ENCODE measurements at regions not wholly inside any gene's neighbourhood (a gene's known extent, or its start where the extent isn't known, plus 50 kb on each side); places are given as distances from the start of the nearest gene placed in this dataset.

GRCh38 chr4:131091896-131092295 lies 1995.9 kb downstream of the C4orf33 start:
- Histone ChIP-seq H3K4me2 (ENCODE audit: low read length) (no peak overlapping the region), H3K4me1 (no peaks in the 10 kb centered on the region), H3K79me2 (no peaks in the 10 kb centered on the region), H3K36me3 (ENCODE audit: control insufficient read depth, insufficient read depth, low read length) (no peaks in the 10 kb centered on the region), H2AFZ (no peak overlapping the region), H3K9ac (no peak overlapping the region), H3K27me3 (ENCODE audit: control insufficient read depth, insufficient read depth, low read length) (no peaks in the 10 kb centered on the region), H3K9me3 (ENCODE audit: control insufficient read depth, low read length) (no peaks in the 10 kb centered on the region), H3K4me3 (ENCODE audit: low read depth, low read length) (no peak overlapping the region), H3K27ac (no peak overlapping the region)
- TF ChIP-seq CTCF (IDR thresholded peaks at IDR 0.05): no peak

DNA sequence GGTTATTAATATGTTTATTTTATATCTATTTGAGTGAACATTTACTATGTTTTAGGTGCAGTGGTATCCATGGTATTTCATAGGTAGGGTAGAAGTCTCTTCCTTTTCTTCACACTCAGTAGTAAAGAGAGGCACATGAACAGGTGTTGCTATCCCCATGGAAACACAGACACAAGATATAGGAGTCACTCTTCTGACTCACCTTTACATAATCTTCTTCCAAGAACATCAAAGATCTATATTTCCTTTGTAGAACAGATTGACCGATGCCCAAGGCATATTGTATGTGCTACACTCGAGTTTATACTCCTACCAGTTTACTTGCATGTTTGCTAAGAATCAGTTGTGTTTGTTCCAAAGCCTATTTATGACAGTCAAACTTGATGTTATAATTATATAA lies 1997.4 kb downstream of the C4orf33 start:
- H3K79me2 ChIP-seq: no peaks in the 10 kb centered on the region
- no peak for TF ChIP-seq CTCF (IDR thresholded peaks at IDR 0.05)
- no peaks in the 10 kb centered on the region for H3K4me1 ChIP-seq
- no peaks in the 10 kb centered on the region for H3K36me3 ChIP-seq (ENCODE audit: control insufficient read depth, insufficient read depth, low read length)
- no peaks in the 10 kb centered on the region for H3K27me3 ChIP-seq (ENCODE audit: control insufficient read depth, insufficient read depth, low read length)
- no peak overlapping the region for H3K4me3 ChIP-seq (ENCODE audit: low read depth, low read length)
- H3K9me3 ChIP-seq (ENCODE audit: control insufficient read depth, low read length): no peaks in the 10 kb centered on the region
- no peak overlapping the region for H3K27ac ChIP-seq
- no peak overlapping the region for H3K4me2 ChIP-seq (ENCODE audit: low read length)
- H3K9ac ChIP-seq: no peak overlapping the region
- H2AFZ ChIP-seq: no peak overlapping the region

DNA sequence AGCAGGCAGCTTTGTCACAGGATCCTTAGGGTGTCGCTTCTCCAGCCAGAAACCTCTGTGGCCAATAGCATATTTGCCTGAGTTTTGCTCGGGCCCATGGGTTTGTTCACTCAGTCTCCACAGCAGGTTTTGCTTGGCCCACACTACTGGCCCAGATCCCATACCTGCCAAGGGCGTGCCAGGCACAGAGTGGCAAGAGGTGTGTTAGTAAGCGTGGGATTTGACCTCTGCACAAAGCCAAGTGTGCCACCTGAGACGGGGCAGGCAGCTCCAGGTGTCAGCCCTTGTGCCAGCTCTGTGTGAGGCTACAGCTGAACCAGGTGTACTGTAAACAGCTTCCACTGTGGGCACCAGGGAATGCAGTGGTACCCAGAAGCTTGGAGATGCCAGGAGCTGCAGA lies 2003.0 kb downstream of the C4orf33 start:
- Histone ChIP-seq H3K27ac (no peak overlapping the region), H3K4me1 (no peaks in the 10 kb centered on the region), H3K9ac (no peak overlapping the region), H3K79me2 (no peaks in the 10 kb centered on the region), H2AFZ (no peak overlapping the region), H3K9me3 (ENCODE audit: control insufficient read depth, low read length) (no peaks in the 10 kb centered on the region), H3K4me2 (ENCODE audit: low read length) (no peak overlapping the region), H3K4me3 (ENCODE audit: low read depth, low read length) (no peak overlapping the region), H3K36me3 (ENCODE audit: control insufficient read depth, insufficient read depth, low read length) (no peaks in the 10 kb centered on the region), H3K27me3 (ENCODE audit: control insufficient read depth, insufficient read depth, low read length) (no peaks in the 10 kb centered on the region)
- TF ChIP-seq CTCF (IDR thresholded peaks at IDR 0.05): no peak

DNA sequence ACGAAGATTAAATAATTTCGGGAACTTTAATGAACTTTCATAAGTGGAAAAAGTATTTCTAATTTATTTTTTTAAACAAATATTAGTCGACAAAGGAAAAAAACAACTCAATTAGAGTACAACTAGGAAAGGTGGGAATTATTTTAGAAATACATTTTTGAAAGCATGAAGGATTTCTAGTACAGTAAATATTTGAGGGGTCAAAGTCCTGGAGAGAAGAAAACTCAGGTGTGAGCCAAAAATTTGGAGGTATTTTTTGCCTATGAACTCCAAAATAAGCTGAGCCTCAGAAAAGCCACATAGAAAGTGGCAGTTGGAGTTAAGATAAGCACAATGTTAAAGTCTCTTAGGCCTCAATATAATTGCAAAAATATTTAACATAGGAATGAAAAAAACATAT lies 2017.3 kb downstream of the C4orf33 start:
- no peak overlapping the region for H3K27ac ChIP-seq

More for the DNA sequence above, 2017.3 kb downstream of the C4orf33 start:
- no peaks in the 10 kb centered on the region for H3K9me3 ChIP-seq (ENCODE audit: control insufficient read depth, low read length)
- H3K4me3 ChIP-seq (ENCODE audit: low read depth, low read length): no peak overlapping the region
- no peak for TF ChIP-seq CTCF (IDR thresholded peaks at IDR 0.05)
- no peaks in the 10 kb centered on the region for H3K79me2 ChIP-seq
- no peaks in the 10 kb centered on the region for H3K27me3 ChIP-seq (ENCODE audit: control insufficient read depth, insufficient read depth, low read length)
- no peaks in the 10 kb centered on the region for H3K4me1 ChIP-seq
- no peak overlapping the region for H2AFZ ChIP-seq
- H3K36me3 ChIP-seq (ENCODE audit: control insufficient read depth, insufficient read depth, low read length): no peaks in the 10 kb centered on the region
- no peak overlapping the region for H3K4me2 ChIP-seq (ENCODE audit: low read length)
- no peak overlapping the region for H3K9ac ChIP-seq
